CD4-positive, alpha-beta T cell treated with Interferon alpha-2 for 1 hour (primary cell): ENCODE measurements at regions not wholly inside any gene's neighbourhood (a gene's known extent, or its start where the extent isn't known, plus 50 kb on each side); places are given as distances from the start of the nearest gene placed in this dataset.
A peak's percentile ranks its signal among the peaks of the same experiment; 100 is the strongest.

ENCODE experiments used
- DNase-seq, 2 donors: peaks; one replicate each; pipeline ENCODE4 v3.0.0-alpha.2; 2020 to 2022

- DNase-seq = no peak
Measured at GRCh38 chr6:29884261-29884660, 56.6 kb downstream of the HLA-G start.

DNA sequence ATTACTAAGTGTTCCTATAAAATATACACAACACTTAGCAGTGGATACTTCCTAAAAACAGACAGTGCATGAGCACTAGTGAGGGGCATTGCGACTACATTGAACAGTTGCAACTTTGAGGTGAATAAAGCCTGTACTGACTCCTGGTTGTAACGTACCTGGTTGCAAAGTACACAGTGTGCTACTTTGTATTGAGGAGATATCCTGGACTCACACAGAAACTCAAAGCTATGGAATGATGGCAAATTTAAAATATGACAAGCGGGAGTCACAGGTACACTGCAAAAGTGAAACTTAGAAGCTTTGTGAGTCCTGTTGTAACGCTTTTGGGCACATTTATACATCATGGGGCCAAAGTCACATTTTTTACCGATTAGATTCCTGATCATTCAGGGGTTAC is 55.6 kb upstream of the HLA-A start:
- DNase-seq = no peak

DNA sequence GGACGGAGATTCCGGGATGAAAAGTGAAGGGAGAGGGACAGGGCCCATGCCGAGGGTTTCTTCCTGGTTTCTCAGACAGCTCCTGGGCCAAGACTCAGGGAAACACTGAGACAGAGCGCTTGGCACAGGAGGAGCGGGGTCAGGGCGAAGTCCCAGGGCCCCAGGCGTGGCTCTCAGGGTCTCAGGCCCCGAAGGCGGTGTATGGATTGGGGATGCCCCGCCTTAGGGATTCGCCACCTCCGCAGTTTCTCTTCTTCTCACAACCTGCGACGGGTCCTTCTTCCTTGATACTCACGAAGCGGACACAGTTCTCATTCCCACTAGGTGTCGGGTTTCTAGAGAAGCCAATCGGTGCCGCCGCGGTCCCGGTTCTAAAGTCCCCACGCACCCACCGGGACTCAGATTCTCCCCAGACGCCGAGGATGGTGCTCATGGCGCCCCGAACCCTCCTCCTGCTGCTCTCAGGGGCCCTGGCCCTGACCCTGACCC is 55.0 kb upstream of the HLA-A start:
- DNase-seq = peak; percentile 74 to 76

GRCh38 chr6:29887819-29888776 is 54.2 kb upstream of the HLA-A start:
- peak; percentile 90 to 95 for DNase-seq
